NCI-H82 (cell line): ENCODE measurements at regions not wholly inside any gene's neighbourhood (a gene's known extent, or its start where the extent isn't known, plus 50 kb on each side); places are given as distances from the start of the nearest gene placed in this dataset.
"Not testable (repeated sequence)": the region's sequence is repeated elsewhere in the genome, so short reads cannot be mapped to it uniquely, and the experiment has no call there.

Source experiments
- DNase-seq: peaks from one replicate; lab custom pipeline; 2025; lab: John Stamatoyannopoulos, UW

- no peak for DNase-seq
These were observed 301.3 kb upstream of the RBMS1 start for GRCh38 chr2:160794926-160795325.

GRCh38 chr2:160803881-160804280 lies 310.3 kb upstream of the RBMS1 start:
- no peak for DNase-seq

DNA sequence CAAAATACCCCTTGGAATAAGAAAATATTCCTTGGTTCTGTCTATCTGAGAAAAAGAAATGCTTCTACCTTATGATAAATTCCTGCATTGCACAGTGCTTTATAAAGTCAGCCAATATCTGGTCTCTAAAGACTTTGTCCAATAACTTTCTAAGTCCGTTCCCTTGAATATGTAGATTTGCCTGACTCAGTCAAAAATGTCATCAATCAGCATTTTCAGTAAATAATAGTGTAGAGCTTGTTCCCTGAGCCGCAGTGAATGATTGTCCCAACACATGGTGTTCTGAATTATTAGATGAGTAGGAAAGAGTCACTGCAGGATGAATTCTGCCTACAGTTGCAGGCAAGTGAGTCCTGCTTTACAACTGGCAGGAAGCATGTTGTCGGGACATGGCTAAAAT lies 316.8 kb upstream of the RBMS1 start:
- DNase-seq = no peak

- DNase-seq = no peak
These were observed 319.4 kb upstream of the RBMS1 start for GRCh38 chr2:160812830-160813505.

DNA sequence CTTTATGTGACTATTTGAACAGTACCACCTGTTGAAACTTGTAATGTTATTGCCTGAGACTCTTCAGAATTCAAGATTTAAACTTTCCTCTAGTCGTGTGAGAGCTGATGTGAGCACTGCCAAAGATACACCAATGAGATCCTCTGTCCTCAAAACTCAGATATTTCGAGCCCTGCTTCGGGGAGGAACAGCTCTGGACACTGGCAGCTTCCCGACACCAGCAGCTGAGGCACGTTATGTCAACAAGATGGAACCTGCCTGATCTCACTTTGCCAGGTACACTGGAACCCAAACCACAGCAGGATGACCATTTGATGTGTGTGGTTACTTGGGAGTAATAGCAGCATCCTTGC lies 319.9 kb upstream of the RBMS1 start:
- no peak for DNase-seq

DNA sequence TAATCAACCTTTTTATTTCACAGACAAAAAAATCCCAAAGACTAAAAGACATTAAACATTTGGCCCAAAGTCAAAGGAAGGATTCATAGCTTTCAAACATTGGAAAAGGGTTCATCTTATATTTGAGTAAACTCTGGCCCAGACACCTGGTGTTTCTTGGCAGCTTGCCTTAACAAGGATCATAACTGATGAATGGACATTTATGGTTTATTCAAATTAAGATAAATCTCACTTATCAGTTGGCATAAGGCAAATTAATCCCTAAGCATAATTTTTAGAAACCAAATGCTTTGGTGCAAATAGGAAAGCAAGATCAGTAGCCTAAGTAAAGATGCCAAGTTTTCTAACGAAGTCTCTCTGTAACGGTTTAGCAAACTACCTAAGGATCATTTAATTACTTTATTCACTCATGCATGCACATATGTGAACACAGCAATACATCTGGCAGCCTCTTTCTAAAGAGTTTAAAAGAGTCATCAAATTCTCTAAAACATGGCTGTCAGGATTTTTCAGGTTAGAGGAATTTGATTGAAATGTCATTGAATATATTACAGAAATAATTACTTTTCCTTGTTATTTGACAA lies 323.4 kb upstream of the RBMS1 start:
- peak; percentile 56 for DNase-seq

- DNase-seq = peak; percentile 41
These were observed 327.1 kb upstream of the RBMS1 start for GRCh38 chr2:160820691-160821090.

GRCh38 chr2:160822006-160822405 lies 328.4 kb upstream of the RBMS1 start:
- DNase-seq = no peak

GRCh38 chr2:160825433-160825832 lies 331.8 kb upstream of the RBMS1 start:
- no peak for DNase-seq

DNA sequence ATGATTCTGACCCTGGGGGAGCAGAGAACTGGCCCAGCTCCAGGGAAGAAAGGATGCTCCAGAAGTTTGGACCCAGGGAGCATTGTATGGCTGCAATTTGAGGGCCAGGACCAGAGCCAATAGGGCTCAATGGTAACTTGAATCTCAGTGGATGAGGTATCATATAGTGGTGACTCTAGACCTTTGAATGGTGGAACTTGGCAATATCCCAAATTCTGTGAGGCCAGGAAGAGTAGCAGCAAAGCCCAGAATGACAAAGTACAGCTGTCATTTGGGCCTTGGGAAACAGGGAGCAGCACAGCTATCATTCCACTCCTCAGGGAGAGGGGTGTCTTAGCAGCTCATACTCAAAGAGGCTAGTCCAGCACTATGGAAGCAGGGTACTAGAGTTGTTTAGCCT lies 332.9 kb upstream of the RBMS1 start:
- DNase-seq = no peak

GRCh38 chr2:160828076-160828475 lies 332.2 kb upstream of the TANK start:
- DNase-seq = no peak

GRCh38 chr2:160832381-160832780 lies 327.8 kb upstream of the TANK start:
- DNase-seq = not testable (repeated sequence)

DNA sequence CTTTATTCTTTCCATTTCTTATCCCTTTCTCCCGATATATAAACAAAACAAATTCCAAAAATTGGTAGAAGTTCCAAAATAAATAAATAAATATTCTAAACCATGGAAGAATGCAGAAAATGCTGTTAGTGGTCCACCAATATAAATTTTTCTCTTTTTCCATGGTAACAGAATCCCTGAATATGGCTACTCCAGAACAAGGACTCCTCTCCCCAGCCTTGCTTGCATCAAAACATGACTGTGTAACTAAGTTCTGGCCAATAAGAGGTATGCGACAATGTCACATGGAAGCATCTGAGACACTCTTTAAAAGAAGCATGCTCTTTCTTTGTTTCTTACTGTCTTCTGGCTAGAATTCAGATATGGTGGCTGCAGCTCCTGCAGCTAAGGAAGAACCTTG lies 325.1 kb upstream of the TANK start:
- DNase-seq = no peak

DNA sequence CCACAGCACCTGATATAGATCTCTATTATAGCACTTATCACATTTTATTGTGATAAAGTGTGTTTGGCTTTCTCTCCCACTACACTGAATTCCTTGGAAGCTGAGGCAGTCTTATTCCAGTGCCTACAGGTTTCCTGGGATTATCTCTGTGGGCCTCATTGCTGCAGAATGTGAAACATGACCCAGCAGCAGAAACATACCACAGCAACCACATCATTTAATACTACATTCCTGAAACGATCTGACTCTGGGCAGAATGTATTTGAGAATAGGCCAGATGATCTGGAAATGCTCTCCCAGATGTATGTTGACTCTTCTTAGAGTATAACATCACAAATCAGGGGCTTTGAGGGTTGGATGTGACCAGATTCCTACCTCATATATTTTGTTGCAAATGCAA lies 323.5 kb upstream of the TANK start:
- no peak for DNase-seq

GRCh38 chr2:160837416-160837815 lies 322.8 kb upstream of the TANK start:
- DNase-seq = no peak

DNA sequence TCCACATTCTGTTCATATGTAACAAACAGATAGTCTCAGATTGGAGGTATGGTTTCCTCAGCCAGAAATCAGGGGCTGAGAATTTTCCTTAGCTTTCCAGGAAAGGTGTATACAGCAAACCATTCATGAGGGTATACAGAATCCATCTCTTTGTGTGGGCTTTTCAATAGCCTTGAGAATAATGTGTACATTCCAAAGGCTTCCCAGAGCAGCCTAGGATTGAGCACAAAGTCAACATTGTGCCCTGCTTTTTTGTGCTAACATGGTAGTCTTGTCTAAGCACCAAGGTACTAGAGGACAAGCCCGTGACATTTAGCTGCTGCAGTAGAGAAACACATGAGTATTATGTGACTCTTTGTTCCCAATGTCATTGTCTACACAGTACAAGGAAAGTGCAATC lies 322.1 kb upstream of the TANK start:
- DNase-seq = no peak

GRCh38 chr2:160838691-160839090 lies 321.5 kb upstream of the TANK start:
- no peak for DNase-seq

- DNase-seq = peak; percentile 82
These were observed 317.9 kb upstream of the TANK start for GRCh38 chr2:160842286-160842685.

DNA sequence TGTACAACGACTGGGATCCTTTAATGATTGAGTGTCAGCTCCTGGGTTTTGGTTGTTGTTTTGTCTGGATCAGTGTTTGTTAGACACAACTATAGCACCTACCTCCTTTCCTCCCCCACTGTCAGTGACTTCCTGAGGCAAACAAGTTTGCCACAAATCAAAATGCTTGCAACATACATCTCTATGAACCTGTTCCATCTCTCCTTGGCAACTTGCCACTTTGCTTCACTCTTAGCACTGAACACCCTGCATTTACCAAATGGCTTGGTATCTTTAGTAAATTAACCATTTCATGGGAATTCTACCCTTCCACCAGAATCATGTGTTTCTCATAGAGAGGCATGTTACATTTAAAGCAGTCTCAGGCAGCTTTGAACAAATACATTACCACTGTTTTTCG lies 301.1 kb upstream of the TANK start:
- no peak for DNase-seq

DNA sequence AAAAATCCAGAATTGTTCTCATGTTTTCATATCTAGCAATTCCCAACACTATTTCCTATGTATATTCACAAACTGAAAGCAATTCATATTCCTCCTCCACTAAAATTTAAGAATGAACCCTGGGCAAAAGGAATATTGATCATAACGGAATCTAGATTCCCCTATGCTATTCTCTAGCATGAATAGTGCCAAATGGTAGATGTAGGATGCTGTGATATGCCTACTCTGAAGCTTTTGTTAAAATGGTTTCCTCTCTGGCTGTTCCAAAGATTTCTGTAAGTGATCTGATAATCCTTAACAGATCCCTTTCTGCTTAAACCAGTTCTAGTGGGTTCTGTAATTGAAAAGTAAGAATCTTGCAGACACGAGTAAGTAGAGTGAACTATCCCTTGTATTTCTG lies 298.0 kb upstream of the TANK start:
- DNase-seq = no peak

DNA sequence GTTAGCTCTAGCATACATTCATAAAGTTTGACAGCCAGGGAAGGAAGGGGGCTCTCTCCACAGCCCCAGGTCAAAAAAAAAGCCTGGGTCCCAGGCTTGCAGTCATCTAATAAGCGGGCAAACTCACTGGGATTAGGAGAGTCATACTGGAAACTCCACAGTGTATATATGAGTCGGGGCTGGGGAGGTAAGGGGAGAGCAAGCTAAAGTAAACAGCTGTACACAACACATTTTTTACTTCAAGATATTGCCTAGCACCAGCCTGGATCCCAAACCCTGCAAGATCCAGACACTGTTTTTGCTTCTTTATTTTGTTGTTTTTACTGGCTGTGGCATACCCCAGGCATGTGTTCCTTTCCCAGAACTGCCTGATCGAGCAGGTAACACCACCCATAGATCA lies 291.3 kb upstream of the TANK start:
- DNase-seq = no peak

DNA sequence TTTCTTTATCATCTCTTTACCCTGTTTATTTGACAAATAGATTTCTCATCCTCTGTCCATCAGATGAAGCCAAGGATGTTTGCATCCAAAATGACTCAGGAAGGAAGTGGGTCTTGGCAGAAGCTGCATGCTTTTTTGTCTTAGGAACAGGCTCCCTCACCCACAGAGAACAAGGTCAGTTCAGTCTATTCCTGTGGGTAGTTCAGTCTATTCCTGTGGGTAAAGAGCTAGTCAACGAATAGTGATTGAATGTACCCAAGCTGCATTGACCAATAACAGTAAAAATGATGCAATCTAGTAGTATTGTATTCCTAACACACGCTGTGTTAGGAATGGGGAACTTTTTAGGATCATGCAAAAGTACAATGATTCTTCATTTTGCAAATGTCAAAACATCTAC lies 290.8 kb upstream of the TANK start:
- DNase-seq = no peak

GRCh38 chr2:160870729-160871465 lies 289.3 kb upstream of the TANK start:
- DNase-seq = no peak

DNA sequence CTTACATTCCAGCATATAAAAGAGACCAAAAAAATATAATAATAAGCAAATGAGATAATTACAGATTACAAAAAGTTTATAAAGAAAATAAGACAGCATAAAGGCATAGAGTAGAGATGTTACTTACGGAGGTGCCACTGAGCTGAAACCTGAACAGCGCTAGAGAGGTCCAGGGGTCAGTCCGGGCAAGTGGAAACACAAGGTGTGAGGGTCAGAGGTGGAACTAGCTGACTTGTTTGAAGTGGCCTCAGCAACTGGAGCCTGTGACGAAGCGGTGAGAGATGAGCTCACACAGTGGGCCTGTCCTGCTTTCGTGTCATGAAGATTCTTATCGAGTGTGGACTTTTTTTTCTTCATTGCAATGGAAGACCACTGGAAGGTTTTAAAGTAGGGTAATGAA lies 288.3 kb upstream of the TANK start:
- no peak for DNase-seq
